Mucosa of descending colon (tissue), 3 donors: ENCODE measurements at regions not wholly inside any gene's neighbourhood (a gene's known extent, or its start where the extent isn't known, plus 50 kb on each side); places are given as distances from the start of the nearest gene placed in this dataset.

ENCODE experiments used
- ATAC-seq: fragments of 200-7000 bp; cut with Tn5 transposase; one replicate; pipeline ENCODE4 v1.9.1; 2020; ENCODE audit warnings: mild to moderate bottlenecking, moderate library complexity
- DNase-seq, 3 donors: peaks; one replicate each; pipeline ENCODE4 v3.0.0-alpha.2; 2020
- H3K36me3 ChIP-seq: fragments of 200-600 bp; one replicate; pipeline ENCODE4 v1.8.0; 2021; ENCODE audit warnings: low read depth, mild to moderate bottlenecking
- H3K4me1 ChIP-seq: fragments of 200-600 bp; one replicate; pipeline ENCODE4 v1.8.0; 2021; ENCODE audit warnings: low read depth, mild to moderate bottlenecking
- H3K4me3 ChIP-seq: fragments of 200-600 bp; one replicate; pipeline ENCODE4 v1.8.0; 2021; ENCODE audit warnings: mild to moderate bottlenecking
- H3K9me3 ChIP-seq: fragments of 200-600 bp; one replicate; pipeline ENCODE4 v1.8.0; 2021; ENCODE audit warnings: mild to moderate bottlenecking
- intact Hi-C, 2 donors: fragments of 100-400 bp; cut with DNase I in 1 of 2; cut with micrococcal nuclease in 1 of 2; formaldehyde crosslinking; loops; one replicate each; pipeline versions ENCODE4 v1.11.0 to v1.11.1; 2022; cut with DNase I, micrococcal nuclease
- TF ChIP-seq, protein P1 (sequence below): fragments of 200-600 bp; IDR thresholded peaks from one replicate; pipeline ENCODE4 v1.8.0; 2022; ENCODE audit warnings: antibody characterized with exemption, mild to moderate bottlenecking
- donor health status: DM: no; HTN: no; CAD: no; lungs with moderate emphysema.
- donor health status: DM: no; HTN: no; CAD: no.
- donor health status: DM: no; HTN: yes; CAD: no.

GRCh38 chr15:96494505-96494904, 164.0 kb downstream of the NR2F2 start:
- Histone ChIP-seq H3K4me3 (no peak overlapping the region), H3K36me3 (no peaks in the 10 kb centered on the region), H3K9me3 (no peaks in the 10 kb centered on the region), H3K4me1 (no peaks in the 10 kb centered on the region)
- ATAC-seq (no peak), DNase-seq (no peak)
- TF ChIP-seq, protein P1, sequence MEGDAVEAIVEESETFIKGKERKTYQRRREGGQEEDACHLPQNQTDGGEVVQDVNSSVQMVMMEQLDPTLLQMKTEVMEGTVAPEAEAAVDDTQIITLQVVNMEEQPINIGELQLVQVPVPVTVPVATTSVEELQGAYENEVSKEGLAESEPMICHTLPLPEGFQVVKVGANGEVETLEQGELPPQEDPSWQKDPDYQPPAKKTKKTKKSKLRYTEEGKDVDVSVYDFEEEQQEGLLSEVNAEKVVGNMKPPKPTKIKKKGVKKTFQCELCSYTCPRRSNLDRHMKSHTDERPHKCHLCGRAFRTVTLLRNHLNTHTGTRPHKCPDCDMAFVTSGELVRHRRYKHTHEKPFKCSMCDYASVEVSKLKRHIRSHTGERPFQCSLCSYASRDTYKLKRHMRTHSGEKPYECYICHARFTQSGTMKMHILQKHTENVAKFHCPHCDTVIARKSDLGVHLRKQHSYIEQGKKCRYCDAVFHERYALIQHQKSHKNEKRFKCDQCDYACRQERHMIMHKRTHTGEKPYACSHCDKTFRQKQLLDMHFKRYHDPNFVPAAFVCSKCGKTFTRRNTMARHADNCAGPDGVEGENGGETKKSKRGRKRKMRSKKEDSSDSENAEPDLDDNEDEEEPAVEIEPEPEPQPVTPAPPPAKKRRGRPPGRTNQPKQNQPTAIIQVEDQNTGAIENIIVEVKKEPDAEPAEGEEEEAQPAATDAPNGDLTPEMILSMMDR = no peak
- intact Hi-C loops = no loop called here

- DNase-seq (no peak), ATAC-seq (no peak)
- Histone ChIP-seq H3K4me1 (no peaks in the 10 kb centered on the region), H3K9me3 (no peaks in the 10 kb centered on the region), H3K36me3 (no peaks in the 10 kb centered on the region), H3K4me3 (no peak overlapping the region)
- TF ChIP-seq, protein P1 = no peak
- intact Hi-C loops = no loop called here
Measured at GRCh38 chr15:96495386-96495785, 164.9 kb downstream of the NR2F2 start.

- ATAC-seq (no peak), DNase-seq (no peak)
- TF ChIP-seq, protein P1 = no peak
- Histone ChIP-seq H3K4me1 (no peaks in the 10 kb centered on the region), H3K9me3 (no peaks in the 10 kb centered on the region), H3K4me3 (no peak overlapping the region), H3K36me3 (no peaks in the 10 kb centered on the region)
- intact Hi-C loops = no loop called here
Measured at GRCh38 chr15:96497951-96498350, 167.5 kb downstream of the NR2F2 start.

- Histone ChIP-seq H3K36me3 (no peaks in the 10 kb centered on the region), H3K9me3 (no peaks in the 10 kb centered on the region), H3K4me1 (no peaks in the 10 kb centered on the region), H3K4me3 (no peak overlapping the region)
- ATAC-seq (no peak), DNase-seq (no peak)
- intact Hi-C loops = no loop called here
- TF ChIP-seq, protein P1 = no peak
Measured at GRCh38 chr15:96500508-96500907, 170.0 kb downstream of the NR2F2 start.

DNA sequence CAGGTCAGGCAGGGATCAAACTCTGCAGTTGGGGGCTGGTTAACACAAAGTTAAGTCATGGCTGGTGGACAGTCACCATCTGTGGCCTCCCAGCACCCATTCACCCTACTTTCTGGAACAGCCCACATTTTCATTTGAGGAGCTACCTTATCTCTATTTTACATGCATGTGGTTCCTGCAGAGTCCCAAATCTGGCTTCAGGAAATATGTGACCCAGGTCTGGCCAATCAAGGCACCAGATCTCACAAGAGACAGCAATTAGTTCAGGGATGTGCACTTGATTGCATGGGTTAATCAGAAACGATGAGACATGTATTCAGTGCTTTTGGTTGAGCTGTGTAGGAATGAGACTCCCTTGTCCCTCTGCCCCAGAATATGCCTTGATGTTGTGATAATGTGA, 170.9 kb downstream of the NR2F2 start:
- Histone ChIP-seq H3K9me3 (no peaks in the 10 kb centered on the region), H3K4me3 (no peak overlapping the region), H3K36me3 (no peaks in the 10 kb centered on the region), H3K4me1 (no peaks in the 10 kb centered on the region)
- ATAC-seq (no peak), DNase-seq (no peak)
- intact Hi-C loops = no loop called here
- TF ChIP-seq, protein P1 = no peak

- H3K9me3 ChIP-seq = no peaks in the 10 kb centered on the region
- TF ChIP-seq, protein P1 = no peak
- intact Hi-C loops = no loop called here
- no peak overlapping the region for H3K4me3 ChIP-seq
- H3K4me1 ChIP-seq = no peaks in the 10 kb centered on the region
- DNase-seq = no peak
- no peak for ATAC-seq
- H3K36me3 ChIP-seq = no peaks in the 10 kb centered on the region
Measured at GRCh38 chr15:96502196-96502595, 171.7 kb downstream of the NR2F2 start.
